HUES6 (cell line): ENCODE measurements at regions not wholly inside any gene's neighbourhood (a gene's known extent, or its start where the extent isn't known, plus 50 kb on each side); places are given as distances from the start of the nearest gene placed in this dataset.

Source experiments
- H3K27ac ChIP-seq: 2 replicates; pipeline ENCODE4 v1.7.0; 2013; ENCODE audit warnings: low read depth, mild to moderate bottlenecking, low read length, inconsistent platforms
- H3K27me3 ChIP-seq: 2 replicates; pipeline ENCODE4 v1.6.1; 2013; ENCODE audit warnings: low read length; ENCODE audit not compliant: control insufficient read depth, insufficient read depth
- H3K36me3 ChIP-seq: 2 replicates; pipeline ENCODE4 v1.6.1; 2013; ENCODE audit warnings: low read length; ENCODE audit not compliant: control insufficient read depth, insufficient read depth
- H3K4me1 ChIP-seq: 2 replicates; pipeline ENCODE4 v1.6.1; 2013; ENCODE audit warnings: low read length; ENCODE audit not compliant: control insufficient read depth, insufficient read depth
- H3K4me3 ChIP-seq: 2 replicates; pipeline ENCODE4 v1.5.1; 2013; ENCODE audit warnings: low read depth, low read length
- H3K9ac ChIP-seq: one replicate; pipeline ENCODE4 v1.6.1; 2013; ENCODE audit warnings: mild to moderate bottlenecking, low read length
- H3K9me3 ChIP-seq: 2 replicates; pipeline ENCODE4 v1.6.1; 2013; ENCODE audit warnings: low read depth, low read length; ENCODE audit not compliant: control insufficient read depth, insufficient read depth

GRCh38 chr5:63154476-63155309, 576.1 kb downstream of the LRRC70 start:
- H3K27me3 ChIP-seq: no peaks in the 10 kb centered on the region
- H3K4me3 ChIP-seq: no peak overlapping the region
- 0 out of 2 replicates have a peak, but pooled peaks cover 3% of the 10 kb centered on the region for H3K4me1 ChIP-seq
- H3K9me3 ChIP-seq: no peaks in the 10 kb centered on the region
- H3K36me3 ChIP-seq: no peaks in the 10 kb centered on the region
- H3K9ac ChIP-seq: no peak overlapping the region
- H3K27ac ChIP-seq: no peak overlapping the region

DNA sequence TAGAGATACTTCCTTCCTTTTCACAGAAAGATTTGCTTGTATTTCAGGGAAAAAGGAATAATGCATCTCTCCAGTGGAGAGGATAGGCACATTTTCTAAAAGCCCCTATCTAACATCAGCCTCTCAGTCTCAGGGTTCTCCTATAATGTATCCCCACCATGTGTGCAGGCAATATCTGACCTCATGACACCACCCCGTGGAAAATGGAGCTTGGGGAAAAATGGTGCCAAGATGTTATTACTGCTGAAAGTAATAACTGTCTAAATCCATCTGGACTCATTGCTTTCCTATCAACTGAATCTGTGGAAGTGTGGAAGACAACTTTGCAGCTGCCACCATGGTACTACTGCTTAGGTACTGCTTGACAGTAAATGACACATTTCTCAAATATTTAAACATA, 574.3 kb downstream of the LRRC70 start:
- no peak overlapping the region for H3K9ac ChIP-seq
- 0 out of 2 replicates have a peak, but pooled peaks cover 3% of the 10 kb centered on the region for H3K4me1 ChIP-seq
- H3K9me3 ChIP-seq: no peaks in the 10 kb centered on the region
- no peaks in the 10 kb centered on the region for H3K36me3 ChIP-seq
- no peak overlapping the region for H3K27ac ChIP-seq
- H3K27me3 ChIP-seq: no peaks in the 10 kb centered on the region
- no peak overlapping the region for H3K4me3 ChIP-seq

- no peak overlapping the region for H3K4me3 ChIP-seq
- H3K4me1 ChIP-seq: no peaks in the 10 kb centered on the region
- no peak overlapping the region for H3K27ac ChIP-seq
- H3K9ac ChIP-seq: no peak overlapping the region
- H3K36me3 ChIP-seq: no peaks in the 10 kb centered on the region
- H3K27me3 ChIP-seq: no peaks in the 10 kb centered on the region
- no peaks in the 10 kb centered on the region for H3K9me3 ChIP-seq
Measured at GRCh38 chr5:63145167-63145566, 566.5 kb downstream of the LRRC70 start.

GRCh38 chr5:63141591-63141990, 563.0 kb downstream of the LRRC70 start:
- Histone ChIP-seq H3K9me3 (no peaks in the 10 kb centered on the region), H3K27ac (no peak overlapping the region), H3K27me3 (no peaks in the 10 kb centered on the region), H3K9ac (no peak overlapping the region), H3K4me1 (no peaks in the 10 kb centered on the region), H3K36me3 (no peaks in the 10 kb centered on the region), H3K4me3 (no peak overlapping the region)

- H3K4me1 ChIP-seq: no peaks in the 10 kb centered on the region
- no peak overlapping the region for H3K9ac ChIP-seq
- H3K27me3 ChIP-seq: no peaks in the 10 kb centered on the region
- H3K4me3 ChIP-seq: no peak overlapping the region
- no peaks in the 10 kb centered on the region for H3K36me3 ChIP-seq
- no peak overlapping the region for H3K27ac ChIP-seq
- no peaks in the 10 kb centered on the region for H3K9me3 ChIP-seq
Measured at GRCh38 chr5:63135291-63135690, 556.7 kb downstream of the LRRC70 start.

GRCh38 chr5:63131626-63132285, 553.1 kb downstream of the LRRC70 start:
- no peak overlapping the region for H3K4me3 ChIP-seq
- no peaks in the 10 kb centered on the region for H3K36me3 ChIP-seq
- H3K9ac ChIP-seq: no peak overlapping the region
- H3K4me1 ChIP-seq: peaks cover 6% of the 10 kb centered on the region; the same call in 1 of the 2 replicates
- H3K27ac ChIP-seq: no peak overlapping the region
- H3K9me3 ChIP-seq: no peaks in the 10 kb centered on the region
- no peaks in the 10 kb centered on the region for H3K27me3 ChIP-seq

GRCh38 chr5:63128761-63129160, 550.1 kb downstream of the LRRC70 start:
- H3K4me1 ChIP-seq: peaks cover 15% of the 10 kb centered on the region; the same call in 1 of the 2 replicates
- no peak overlapping the region for H3K9ac ChIP-seq
- no peak overlapping the region for H3K4me3 ChIP-seq
- H3K27ac ChIP-seq: no peak overlapping the region
- H3K36me3 ChIP-seq: no peaks in the 10 kb centered on the region
- no peaks in the 10 kb centered on the region for H3K27me3 ChIP-seq
- no peaks in the 10 kb centered on the region for H3K9me3 ChIP-seq

DNA sequence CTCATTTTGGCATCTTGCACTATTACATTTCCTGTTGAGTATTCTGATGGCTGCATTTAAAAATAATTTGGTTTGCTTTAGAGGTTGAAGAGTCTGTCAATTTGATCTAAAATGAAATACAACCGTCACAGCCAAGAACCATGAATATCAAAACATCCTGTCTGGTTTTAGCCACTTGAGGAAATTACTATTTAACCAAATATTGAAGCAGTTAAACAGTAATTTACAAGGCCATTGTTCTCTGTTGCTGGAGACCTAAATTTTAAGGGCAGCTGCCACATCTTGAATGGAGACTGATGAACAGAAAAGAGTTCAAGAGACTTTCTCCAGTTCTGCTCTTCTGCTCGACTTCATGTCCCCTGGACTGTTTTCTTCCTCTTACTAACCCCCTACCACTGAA, 549.4 kb downstream of the LRRC70 start:
- no peaks in the 10 kb centered on the region for H3K36me3 ChIP-seq
- no peaks in the 10 kb centered on the region for H3K9me3 ChIP-seq
- H3K4me1 ChIP-seq: peaks cover 15% of the 10 kb centered on the region; the same call in 1 of the 2 replicates
- H3K4me3 ChIP-seq: no peak overlapping the region
- no peak overlapping the region for H3K27ac ChIP-seq
- H3K9ac ChIP-seq: no peak overlapping the region
- no peaks in the 10 kb centered on the region for H3K27me3 ChIP-seq

GRCh38 chr5:63127054-63127453, 548.4 kb downstream of the LRRC70 start:
- no peak overlapping the region for H3K4me3 ChIP-seq
- H3K27me3 ChIP-seq: no peaks in the 10 kb centered on the region
- peaks cover 15% of the 10 kb centered on the region; the same call in 1 of the 2 replicates for H3K4me1 ChIP-seq
- no peak overlapping the region for H3K9ac ChIP-seq
- no peak overlapping the region for H3K27ac ChIP-seq
- H3K36me3 ChIP-seq: no peaks in the 10 kb centered on the region
- H3K9me3 ChIP-seq: no peaks in the 10 kb centered on the region

DNA sequence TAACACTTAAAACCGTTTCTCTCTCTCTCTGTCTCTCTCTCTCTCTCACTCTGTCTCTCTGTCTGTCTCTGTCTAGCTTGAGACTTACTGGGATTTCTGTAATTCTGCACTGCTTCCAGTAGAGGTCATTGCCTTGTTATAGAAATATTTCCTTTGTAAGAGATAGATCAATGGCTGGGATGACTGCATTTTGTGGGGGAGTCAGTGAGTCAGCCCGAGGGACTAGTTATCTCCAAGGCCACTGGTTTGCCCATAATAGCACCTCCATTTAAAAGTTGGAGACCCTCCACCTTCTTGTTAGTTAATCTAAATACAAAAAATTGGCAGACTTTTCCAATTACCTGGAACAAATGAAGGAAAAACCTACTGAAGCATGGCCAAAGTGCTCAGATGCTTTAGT, 547.2 kb downstream of the LRRC70 start:
- H3K27me3 ChIP-seq: no peaks in the 10 kb centered on the region
- no peak overlapping the region for H3K4me3 ChIP-seq
- no peaks in the 10 kb centered on the region for H3K9me3 ChIP-seq
- no peak overlapping the region for H3K9ac ChIP-seq
- H3K4me1 ChIP-seq: peaks cover 15% of the 10 kb centered on the region; the same call in 1 of the 2 replicates
- no peak overlapping the region for H3K27ac ChIP-seq
- H3K36me3 ChIP-seq: no peaks in the 10 kb centered on the region

DNA sequence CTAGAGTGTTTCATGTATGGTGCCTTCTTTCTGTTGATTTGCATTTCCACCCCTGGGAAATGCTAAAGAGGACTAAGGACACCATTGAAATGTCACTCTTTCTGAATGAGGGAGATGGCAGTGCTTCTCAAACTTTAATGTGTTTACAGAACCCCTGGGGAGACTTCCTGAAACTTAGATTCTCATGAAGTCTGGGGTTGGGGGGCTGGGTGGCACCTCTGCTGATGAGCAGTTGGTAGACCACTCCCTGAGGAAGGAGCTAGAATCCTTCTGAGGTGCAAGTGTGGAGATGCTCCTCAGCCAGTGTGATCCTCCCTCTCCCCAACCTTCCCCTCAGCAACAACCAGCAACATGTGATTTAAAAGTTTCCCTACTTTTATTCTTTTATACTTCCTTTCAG, 546.8 kb downstream of the LRRC70 start:
- H3K4me1 ChIP-seq: peaks cover 15% of the 10 kb centered on the region; the same call in 1 of the 2 replicates
- H3K27ac ChIP-seq: no peak overlapping the region
- no peak overlapping the region for H3K4me3 ChIP-seq
- no peaks in the 10 kb centered on the region for H3K36me3 ChIP-seq
- H3K27me3 ChIP-seq: no peaks in the 10 kb centered on the region
- no peaks in the 10 kb centered on the region for H3K9me3 ChIP-seq
- H3K9ac ChIP-seq: no peak overlapping the region
